Adrenal gland (tissue), 5 donors: ENCODE measurements at regions not wholly inside any gene's neighbourhood (a gene's known extent, or its start where the extent isn't known, plus 50 kb on each side); places are given as distances from the start of the nearest gene placed in this dataset.

Experiments
- POLR2A ChIP-seq, 2 donors: fragments of 450-650 bp; IDR thresholded peaks; one replicate each; pipeline ENCODE4 v1.6.1; 2017; ENCODE audit warnings: antibody characterized with exemption in 2 of 2, mild to moderate bottlenecking in 2 of 2, moderate library complexity in 1 of 2
- TF ChIP-seq, protein P1 (sequence below), 6 experiments: fragments of 450-650 bp in 4 of 6; fragments of 200-600 bp in 2 of 6; sonication (generic) in 1 of 6; IDR thresholded peaks; 1 replicate in 5 of 6; 2 replicates in 1 of 6; pipeline versions ENCODE4 v1.5.1 to v1.8.0; 2016 to 2021; ENCODE audit warnings: antibody characterized with exemption in 6 of 6, mild to moderate bottlenecking in 2 of 6, moderate library complexity in 1 of 6
- donor health status: DM: no; HTN: no; CAD: no.

DNA sequence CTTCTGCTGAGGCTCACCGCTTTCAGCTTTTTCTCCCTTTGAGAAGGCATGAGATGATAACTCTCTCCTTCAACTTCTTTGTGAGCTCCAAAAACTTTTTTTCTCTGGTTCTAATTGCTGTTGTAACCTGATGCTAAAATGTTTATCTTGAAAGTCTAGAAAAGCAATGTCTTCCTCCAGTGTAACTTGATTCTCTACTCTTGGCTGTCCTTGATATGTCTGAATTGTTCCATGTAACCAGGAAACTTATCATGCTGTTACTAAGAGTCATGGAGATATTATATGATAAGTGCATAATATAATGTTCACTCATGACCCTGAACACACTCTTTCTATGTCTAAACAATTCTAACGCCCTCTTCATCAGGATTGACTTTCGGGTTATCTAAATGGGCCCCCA lies 128.0 kb upstream of the ABCA1 start:
- TF ChIP-seq, protein P1, sequence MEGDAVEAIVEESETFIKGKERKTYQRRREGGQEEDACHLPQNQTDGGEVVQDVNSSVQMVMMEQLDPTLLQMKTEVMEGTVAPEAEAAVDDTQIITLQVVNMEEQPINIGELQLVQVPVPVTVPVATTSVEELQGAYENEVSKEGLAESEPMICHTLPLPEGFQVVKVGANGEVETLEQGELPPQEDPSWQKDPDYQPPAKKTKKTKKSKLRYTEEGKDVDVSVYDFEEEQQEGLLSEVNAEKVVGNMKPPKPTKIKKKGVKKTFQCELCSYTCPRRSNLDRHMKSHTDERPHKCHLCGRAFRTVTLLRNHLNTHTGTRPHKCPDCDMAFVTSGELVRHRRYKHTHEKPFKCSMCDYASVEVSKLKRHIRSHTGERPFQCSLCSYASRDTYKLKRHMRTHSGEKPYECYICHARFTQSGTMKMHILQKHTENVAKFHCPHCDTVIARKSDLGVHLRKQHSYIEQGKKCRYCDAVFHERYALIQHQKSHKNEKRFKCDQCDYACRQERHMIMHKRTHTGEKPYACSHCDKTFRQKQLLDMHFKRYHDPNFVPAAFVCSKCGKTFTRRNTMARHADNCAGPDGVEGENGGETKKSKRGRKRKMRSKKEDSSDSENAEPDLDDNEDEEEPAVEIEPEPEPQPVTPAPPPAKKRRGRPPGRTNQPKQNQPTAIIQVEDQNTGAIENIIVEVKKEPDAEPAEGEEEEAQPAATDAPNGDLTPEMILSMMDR (IDR thresholded peaks at IDR 0.05): peak in 1 of 6 experiments; percentile 9
- TF ChIP-seq POLR2A (IDR thresholded peaks at IDR 0.05): no peak
